HG03457 (cell line): ENCODE measurements at regions not wholly inside any gene's neighbourhood (a gene's known extent, or its start where the extent isn't known, plus 50 kb on each side); places are given as distances from the start of the nearest gene placed in this dataset.

Experiments used
- ATAC-seq: cut with Tn5 transposase; IDR thresholded peaks from one replicate; pipeline ENCODE4 v1.9.1; 2021; ENCODE audit warnings: moderate number of reproducible peaks; ENCODE audit not compliant: unreplicated experiment

- no peak for ATAC-seq
These were observed 2169.2 kb downstream of the MRPL39 start for GRCh38 chr21:23438081-23438480.

GRCh38 chr21:23402929-23403520 lies 2204.3 kb downstream of the MRPL39 start:
- no peak for ATAC-seq

GRCh38 chr21:23401278-23401677 lies 2206.0 kb downstream of the MRPL39 start:
- ATAC-seq = no peak

GRCh38 chr21:23398726-23399125 lies 2208.6 kb downstream of the MRPL39 start:
- ATAC-seq = no peak

- ATAC-seq = no peak
These were observed 2212.8 kb downstream of the MRPL39 start for GRCh38 chr21:23394458-23394857.

GRCh38 chr21:23384679-23385078 lies 2222.6 kb downstream of the MRPL39 start:
- no peak for ATAC-seq

- ATAC-seq = no peak
These were observed 2233.1 kb downstream of the MRPL39 start for GRCh38 chr21:23374155-23374554.

GRCh38 chr21:23356905-23357304 lies 2250.4 kb downstream of the MRPL39 start:
- ATAC-seq = no peak

- no peak for ATAC-seq
These were observed 2291.1 kb downstream of the MRPL39 start for GRCh38 chr21:23316190-23316589.

GRCh38 chr21:23308741-23309140 lies 2298.5 kb downstream of the MRPL39 start:
- ATAC-seq = no peak

GRCh38 chr21:23307065-23307464 lies 2300.2 kb downstream of the MRPL39 start:
- no peak for ATAC-seq

GRCh38 chr21:23292292-23292691 lies 2294.1 kb downstream of the NCAM2 start:
- no peak for ATAC-seq

GRCh38 chr21:23281917-23282316 lies 2283.7 kb downstream of the NCAM2 start:
- no peak for ATAC-seq

GRCh38 chr21:23249760-23250159 lies 2251.6 kb downstream of the NCAM2 start:
- no peak for ATAC-seq

- ATAC-seq = no peak
These were observed 2249.1 kb downstream of the NCAM2 start for GRCh38 chr21:23247334-23247733.

GRCh38 chr21:23245255-23245654 lies 2247.0 kb downstream of the NCAM2 start:
- ATAC-seq = no peak

GRCh38 chr21:23223882-23224281 lies 2225.7 kb downstream of the NCAM2 start:
- ATAC-seq = no peak

GRCh38 chr21:23218667-23219066 lies 2220.5 kb downstream of the NCAM2 start:
- no peak for ATAC-seq

GRCh38 chr21:23217597-23217996 lies 2219.4 kb downstream of the NCAM2 start:
- ATAC-seq = no peak

- no peak for ATAC-seq
These were observed 2217.1 kb downstream of the NCAM2 start for GRCh38 chr21:23215261-23215660.
